ENCODE measurements at regions not wholly inside any gene's neighbourhood (a gene's known extent, or its start where the extent isn't known, plus 50 kb on each side); places are given as distances from the start of the nearest gene placed in this dataset.

GRCh38 chr6:95946906-95947305 lies 68.9 kb upstream of the FUT9 start:
- TF ChIP-seq POLR2AphosphoS5 (IDR thresholded peaks at IDR 0.05) (no peak), CTCF (IDR thresholded peaks at IDR 0.05) (no peak), POLR2A (IDR thresholded peaks at IDR 0.05; ENCODE audit: low read depth) (no peak)
